ENCODE measurements at regions not wholly inside any gene's neighbourhood (a gene's known extent, or its start where the extent isn't known, plus 50 kb on each side); places are given as distances from the start of the nearest gene placed in this dataset.

- no peak for TF ChIP-seq USF2 (IDR thresholded peaks at IDR 0.05)
- TF ChIP-seq CTCF (IDR thresholded peaks at IDR 0.05) = no peak
- no peak for TF ChIP-seq RAD21 (conservative IDR thresholded peaks at IDR 0.05 in 1 of 2, IDR thresholded peaks at IDR 0.05 in 1 of 2)
Measured at GRCh38 chr9:13627502-13627901, 348.0 kb upstream of the MPDZ start.

Measured in A549 (cell line).